NT2/D1 (cell line): ENCODE measurements at regions not wholly inside any gene's neighbourhood (a gene's known extent, or its start where the extent isn't known, plus 50 kb on each side); places are given as distances from the start of the nearest gene placed in this dataset.

Source experiments
- DNase-seq: peaks from one replicate; pipeline ENCODE4 v3.0.0-alpha.2; 2011; ENCODE audit warnings: low read depth, low spot score
- H3K27me3 ChIP-seq: 2 replicates; pipeline ENCODE4 v1.6.0; 2011; ENCODE audit warnings: mild to moderate bottlenecking; ENCODE audit not compliant: insufficient read length, insufficient read depth
- H3K36me3 ChIP-seq: 2 replicates; pipeline ENCODE4 v1.6.1; 2011; ENCODE audit warnings: mild to moderate bottlenecking, low read length, mixed read lengths; ENCODE audit not compliant: insufficient read depth, insufficient read length
- H3K4me1 ChIP-seq: 2 replicates; pipeline ENCODE4 v1.5.1; 2011; ENCODE audit not compliant: insufficient read depth, insufficient read length
- H3K4me3 ChIP-seq: 2 replicates; pipeline ENCODE4 v1.5.1; 2011; ENCODE audit warnings: low read depth; ENCODE audit not compliant: insufficient read length
- H3K9ac ChIP-seq: 2 replicates; pipeline ENCODE4 v1.6.0; 2011; ENCODE audit warnings: low read depth; ENCODE audit not compliant: insufficient read length
- H3K9me3 ChIP-seq: 2 replicates; pipeline ENCODE4 v1.5.1; 2011; ENCODE audit warnings: mild to moderate bottlenecking, low read length; ENCODE audit not compliant: insufficient read depth
- SUZ12 ChIP-seq: IDR thresholded peaks from 2 replicates; pipeline ENCODE4 v1.6.1; 2011; ENCODE audit not compliant: insufficient read length, insufficient read depth; ENCODE audit errors: extremely low read depth
- YY1 ChIP-seq: IDR thresholded peaks from 2 replicates; pipeline ENCODE4 v1.6.1; 2011; ENCODE audit not compliant: insufficient read length, insufficient read depth
- ZNF274 ChIP-seq: IDR thresholded peaks from 2 replicates; pipeline ENCODE4 v1.6.1; 2011; ENCODE audit warnings: mild to moderate bottlenecking, low read depth, low read length

DNA sequence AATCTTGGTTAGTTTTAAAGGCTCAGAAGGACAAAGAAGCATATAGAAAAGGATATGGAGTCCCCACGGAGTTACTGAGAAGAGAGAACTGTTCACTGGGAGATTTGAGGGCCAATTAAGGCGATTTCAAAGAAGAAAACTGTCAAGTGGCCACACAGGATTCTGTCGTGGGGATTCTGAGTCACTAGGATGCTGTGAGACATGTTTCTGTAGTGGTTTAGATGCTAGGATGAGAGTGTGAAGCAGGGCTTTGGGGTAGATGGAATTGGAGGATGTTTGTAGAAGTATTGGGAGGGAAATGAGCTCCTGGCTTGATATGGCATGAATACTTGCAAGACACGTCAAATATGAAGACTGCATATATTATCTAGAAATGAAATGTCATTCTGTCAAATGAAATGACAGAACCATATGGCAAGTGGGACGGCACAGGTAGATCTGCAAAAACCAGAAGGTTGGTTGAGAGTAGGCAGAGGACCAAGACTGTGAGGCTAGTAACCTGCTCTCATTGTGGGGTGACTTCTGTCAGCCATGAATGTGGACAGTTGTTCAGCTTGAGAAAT, 136.3 kb upstream of the SPRY4 start:
- no peak overlapping the region for H3K4me3 ChIP-seq
- H3K36me3 ChIP-seq: no peaks in the 10 kb centered on the region
- no peaks in the 10 kb centered on the region for H3K27me3 ChIP-seq
- H3K9me3 ChIP-seq: no peaks in the 10 kb centered on the region; the same call in 1 of the 2 replicates
- H3K4me1 ChIP-seq: no peaks in the 10 kb centered on the region
- no peak overlapping the region for H3K9ac ChIP-seq
- TF ChIP-seq YY1: no peak
- TF ChIP-seq ZNF274: no peak
- TF ChIP-seq SUZ12: no peak
- DNase-seq: no peak

DNA sequence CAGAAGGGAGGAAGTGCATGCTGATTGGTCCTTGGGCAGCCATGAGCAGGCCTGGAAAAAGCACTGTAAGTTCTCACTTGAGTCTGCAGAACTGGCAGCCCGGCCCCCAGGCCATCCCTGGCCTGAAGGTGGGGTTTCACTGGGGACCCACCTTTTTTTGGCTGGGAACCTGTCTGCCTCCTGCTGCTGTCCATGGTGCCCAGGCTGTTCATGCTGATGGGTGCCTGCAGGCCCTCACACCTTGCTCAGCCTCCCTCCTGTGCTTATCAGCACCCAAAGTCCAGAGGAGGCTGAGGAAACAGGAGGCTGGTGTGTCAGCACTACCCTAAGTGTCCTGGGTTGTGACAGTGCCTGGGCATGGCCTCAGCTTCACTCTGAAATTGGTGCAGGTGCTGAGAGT, 134.4 kb upstream of the SPRY4 start:
- no peaks in the 10 kb centered on the region for H3K4me1 ChIP-seq
- TF ChIP-seq SUZ12 (no peak), ZNF274 (no peak), YY1 (no peak)
- no peaks in the 10 kb centered on the region for H3K27me3 ChIP-seq
- no peak for DNase-seq
- H3K36me3 ChIP-seq: no peaks in the 10 kb centered on the region
- no peak overlapping the region for H3K4me3 ChIP-seq
- no peak overlapping the region for H3K9ac ChIP-seq
- H3K9me3 ChIP-seq: no peaks in the 10 kb centered on the region; the same call in 1 of the 2 replicates

GRCh38 chr5:142455856-142456255, 131.0 kb upstream of the SPRY4 start:
- H3K27me3 ChIP-seq: no peaks in the 10 kb centered on the region
- H3K4me1 ChIP-seq: no peaks in the 10 kb centered on the region
- no peak overlapping the region for H3K9ac ChIP-seq
- no peak overlapping the region for H3K4me3 ChIP-seq
- no peaks in the 10 kb centered on the region; the same call in 1 of the 2 replicates for H3K9me3 ChIP-seq
- DNase-seq: no peak
- H3K36me3 ChIP-seq: no peaks in the 10 kb centered on the region
- no peak for TF ChIP-seq SUZ12
- no peak for TF ChIP-seq YY1
- TF ChIP-seq ZNF274: no peak

GRCh38 chr5:142453932-142454331, 129.1 kb upstream of the SPRY4 start:
- no peak for DNase-seq
- Histone ChIP-seq H3K4me1 (no peaks in the 10 kb centered on the region), H3K9me3 (no peaks in the 10 kb centered on the region; the same call in 1 of the 2 replicates), H3K9ac (no peak overlapping the region), H3K36me3 (no peaks in the 10 kb centered on the region), H3K4me3 (no peak overlapping the region), H3K27me3 (no peaks in the 10 kb centered on the region)
- no peak for TF ChIP-seq ZNF274
- no peak for TF ChIP-seq YY1
- TF ChIP-seq SUZ12: no peak

- Histone ChIP-seq H3K4me1 (no peaks in the 10 kb centered on the region), H3K9ac (no peak overlapping the region), H3K4me3 (no peak overlapping the region), H3K27me3 (no peaks in the 10 kb centered on the region), H3K9me3 (no peaks in the 10 kb centered on the region; the same call in 1 of the 2 replicates), H3K36me3 (no peaks in the 10 kb centered on the region)
- DNase-seq: no peak
- TF ChIP-seq SUZ12 (no peak), YY1 (no peak), ZNF274 (no peak)
Observed at GRCh38 chr5:142450419-142450818, 125.6 kb upstream of the SPRY4 start.

DNA sequence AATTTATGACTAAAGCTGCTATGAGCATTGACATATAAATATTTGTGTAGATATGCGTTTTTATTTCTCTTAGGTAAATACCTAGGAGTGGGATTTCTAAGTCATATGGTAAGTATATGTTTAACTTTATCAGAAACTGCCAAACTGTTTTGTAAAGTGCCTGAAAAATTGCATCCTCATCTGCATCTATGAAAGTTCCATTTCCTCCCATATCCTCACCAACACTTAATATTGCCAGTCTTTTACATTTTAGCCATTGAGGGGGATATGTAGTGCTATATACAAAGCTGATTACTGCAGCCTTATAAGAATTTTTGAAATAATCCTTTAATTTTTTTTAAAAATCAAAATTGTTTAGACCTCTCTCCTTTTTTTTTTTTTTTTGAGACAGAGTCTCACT, 123.1 kb upstream of the SPRY4 start:
- Histone ChIP-seq H3K4me3 (no peak overlapping the region), H3K9me3 (no peaks in the 10 kb centered on the region; the same call in 1 of the 2 replicates), H3K9ac (no peak overlapping the region), H3K27me3 (no peaks in the 10 kb centered on the region), H3K4me1 (no peaks in the 10 kb centered on the region), H3K36me3 (no peaks in the 10 kb centered on the region)
- TF ChIP-seq YY1 (no peak), ZNF274 (no peak), SUZ12 (no peak)
- DNase-seq: no peak

DNA sequence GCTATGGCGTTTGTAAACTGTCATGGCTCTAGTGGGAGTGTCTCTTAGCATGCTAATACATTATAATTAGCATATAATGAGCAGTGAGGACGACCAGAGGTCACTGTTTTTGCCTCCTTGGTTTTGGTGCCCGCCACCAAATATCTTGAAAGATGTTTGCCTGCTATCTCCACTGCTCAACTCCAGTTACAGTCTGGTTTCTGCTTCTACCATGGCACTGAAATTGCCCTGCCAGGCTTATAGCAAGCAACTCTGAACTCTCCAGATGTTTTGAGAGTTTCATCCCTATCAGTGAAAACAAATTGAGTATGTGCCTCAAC, 122.1 kb upstream of the SPRY4 start:
- TF ChIP-seq YY1 (no peak), ZNF274 (no peak), SUZ12 (no peak)
- H3K4me3 ChIP-seq: no peak overlapping the region
- H3K27me3 ChIP-seq: no peaks in the 10 kb centered on the region
- H3K36me3 ChIP-seq: no peaks in the 10 kb centered on the region
- DNase-seq: no peak
- H3K9ac ChIP-seq: no peak overlapping the region
- H3K9me3 ChIP-seq: no peaks in the 10 kb centered on the region; the same call in 1 of the 2 replicates
- H3K4me1 ChIP-seq: no peaks in the 10 kb centered on the region
